ENCODE measurements at regions not wholly inside any gene's neighbourhood (a gene's known extent, or its start where the extent isn't known, plus 50 kb on each side); places are given as distances from the start of the nearest gene placed in this dataset.
"Not testable (repeated sequence)": the region's sequence is repeated elsewhere in the genome, so short reads cannot be mapped to it uniquely, and the experiment has no call there.

DNA sequence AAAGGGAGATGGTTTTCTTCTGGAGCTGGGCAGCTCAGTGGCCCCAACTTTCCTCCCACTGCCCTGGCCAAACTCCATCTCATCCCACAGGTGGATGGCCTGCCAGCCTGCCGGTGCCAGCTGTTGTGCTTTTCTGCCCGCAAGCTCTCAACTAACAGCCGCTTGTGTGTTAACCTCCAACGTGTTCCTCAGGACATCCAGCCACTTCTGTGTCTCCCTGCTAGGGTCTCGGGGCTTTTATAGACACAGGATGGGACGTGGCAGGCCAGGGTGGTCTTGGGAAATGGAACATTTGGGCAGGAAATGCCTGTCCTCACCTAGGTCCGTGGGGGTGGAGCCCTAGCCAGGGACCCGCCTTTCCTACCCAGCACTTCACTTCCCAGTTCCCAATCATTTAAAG is 171.1 kb upstream of the RGS17 start:
- DNase-seq (ENCODE audit: low read depth): no peak
- H3K4me3 ChIP-seq (ENCODE audit: control insufficient read depth, low read depth, low read length): no peak overlapping the region

DNA sequence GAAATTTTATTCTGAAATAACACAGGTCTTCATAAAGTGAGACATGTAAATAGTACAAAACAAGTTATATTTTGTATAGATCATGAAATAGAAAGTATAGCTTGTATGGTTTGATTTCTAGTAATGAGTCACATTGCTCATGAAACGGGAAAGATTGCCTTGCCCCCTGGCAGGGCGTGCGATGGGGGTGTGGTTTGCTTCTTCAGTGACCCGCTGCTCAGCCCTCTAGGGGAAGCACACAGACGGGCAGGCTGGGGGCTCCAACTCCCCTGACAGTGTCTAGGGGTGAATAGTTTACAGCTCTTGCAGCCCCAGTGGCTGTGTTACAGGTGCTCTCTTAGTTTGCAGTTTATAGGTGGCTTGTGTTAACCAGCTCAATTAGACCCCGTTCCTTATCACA is 170.5 kb upstream of the RGS17 start:
- TF ChIP-seq CTCF (IDR thresholded peaks at IDR 0.05; ENCODE audit: control insufficient read depth, insufficient read depth, low read depth, low read length, missing control alignments): no peak
- DNase-seq (ENCODE audit: low read depth): no peak
- no peak overlapping the region for H3K4me3 ChIP-seq (ENCODE audit: control insufficient read depth, low read depth, low read length)

More for the DNA sequence above, 171.1 kb upstream of the RGS17 start:
- TF ChIP-seq CTCF (IDR thresholded peaks at IDR 0.05; ENCODE audit: control insufficient read depth, insufficient read depth, low read depth, low read length, missing control alignments): no peak

DNA sequence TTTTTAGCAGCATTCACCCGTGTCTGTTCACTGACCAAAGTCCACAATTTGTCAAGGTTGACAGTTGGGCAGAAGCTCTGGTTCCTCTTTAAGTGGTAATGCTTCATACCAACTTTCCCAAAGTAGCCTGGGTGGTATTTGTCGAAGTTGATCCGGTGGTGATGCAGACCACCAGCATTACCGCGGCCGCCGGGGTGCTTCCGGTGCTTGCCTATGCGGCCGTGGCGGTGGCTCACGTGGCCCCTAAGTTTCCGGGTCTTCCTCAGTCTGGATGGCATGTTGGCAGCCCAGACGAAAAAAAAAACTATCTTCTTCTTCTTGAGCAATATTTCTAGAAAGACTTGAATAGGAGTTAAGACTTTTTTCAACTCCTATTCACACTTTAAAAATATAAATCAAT is 151.4 kb upstream of the RGS17 start:
- DNase-seq (ENCODE audit: low read depth); H3K4me3 ChIP-seq (ENCODE audit: control insufficient read depth, low read depth, low read length): not testable (repeated sequence)

DNA sequence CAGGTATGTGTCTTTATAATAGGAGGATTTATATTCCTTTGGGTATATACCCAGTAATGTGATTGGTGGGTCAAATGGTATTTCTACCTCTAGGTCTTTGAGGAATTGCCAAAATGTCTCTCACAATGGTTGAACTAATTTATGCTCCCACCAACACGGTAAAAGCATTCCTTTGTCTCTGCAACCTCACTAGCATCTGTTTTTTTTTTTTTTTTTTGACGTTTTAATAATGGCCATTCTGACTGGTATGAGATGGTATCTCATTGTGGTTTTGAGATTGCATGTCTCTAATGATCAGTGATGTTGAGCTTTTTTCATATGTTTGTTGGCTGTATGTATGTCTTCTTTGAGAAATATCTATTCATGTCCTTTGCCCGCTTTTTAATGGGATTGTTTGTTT is 144.9 kb upstream of the RGS17 start:
- H3K4me3 ChIP-seq (ENCODE audit: control insufficient read depth, low read depth, low read length): no peak overlapping the region
- no peak for TF ChIP-seq CTCF (IDR thresholded peaks at IDR 0.05; ENCODE audit: control insufficient read depth, insufficient read depth, low read depth, low read length, missing control alignments)
- no peak for DNase-seq (ENCODE audit: low read depth)

GRCh38 chr6:153272201-153272980 is 141.3 kb upstream of the RGS17 start:
- TF ChIP-seq CTCF (IDR thresholded peaks at IDR 0.05; ENCODE audit: control insufficient read depth, insufficient read depth, low read depth, low read length, missing control alignments): no peak
- no peak for DNase-seq (ENCODE audit: low read depth)
- no peak overlapping the region for H3K4me3 ChIP-seq (ENCODE audit: control insufficient read depth, low read depth, low read length)

- H3K4me3 ChIP-seq (ENCODE audit: control insufficient read depth, low read depth, low read length): no peak overlapping the region
- TF ChIP-seq CTCF (IDR thresholded peaks at IDR 0.05; ENCODE audit: control insufficient read depth, insufficient read depth, low read depth, low read length, missing control alignments): no peak
- no peak for DNase-seq (ENCODE audit: low read depth)
Measured at GRCh38 chr6:153263489-153263888, 132.4 kb upstream of the RGS17 start.

- no peak for DNase-seq (ENCODE audit: low read depth)
- no peak for TF ChIP-seq CTCF (IDR thresholded peaks at IDR 0.05; ENCODE audit: control insufficient read depth, insufficient read depth, low read depth, low read length, missing control alignments)
- no peak overlapping the region for H3K4me3 ChIP-seq (ENCODE audit: control insufficient read depth, low read depth, low read length)
Measured at GRCh38 chr6:153251326-153251725, 120.2 kb upstream of the RGS17 start.
